Lower leg skin (tissue), 3 donors: ENCODE measurements at regions not wholly inside any gene's neighbourhood (a gene's known extent, or its start where the extent isn't known, plus 50 kb on each side); places are given as distances from the start of the nearest gene placed in this dataset.

ENCODE experiments used
- CTCF ChIP-seq, 3 donors: fragments of 450-650 bp; IDR thresholded peaks; one replicate each; pipeline ENCODE4 v1.5.1; 2016; ENCODE audit warnings: antibody characterized with exemption in 3 of 3, mild to moderate bottlenecking in 3 of 3, moderate library complexity in 2 of 3
- POLR2A ChIP-seq, 2 donors: fragments of 450-650 bp; IDR thresholded peaks; one replicate each; pipeline ENCODE4 v1.6.1; 2016 to 2017; ENCODE audit warnings: antibody characterized with exemption in 2 of 2, mild to moderate bottlenecking in 1 of 2, moderate library complexity in 1 of 2

- no peak for TF ChIP-seq CTCF (IDR thresholded peaks at IDR 0.05)
- no peak for TF ChIP-seq POLR2A (IDR thresholded peaks at IDR 0.05)
These were observed 541.8 kb downstream of the SOX11 start for GRCh38 chr2:6233993-6234392.
